GM12892 (cell line): ENCODE measurements at regions not wholly inside any gene's neighbourhood (a gene's known extent, or its start where the extent isn't known, plus 50 kb on each side); places are given as distances from the start of the nearest gene placed in this dataset.

Source experiments
- POLR2A ChIP-seq: IDR thresholded peaks from 2 replicates; pipeline ENCODE4 v1.6.1; 2011; ENCODE audit warnings: low read depth, low read length, control low read depth
- POLR2AphosphoS5 ChIP-seq: IDR thresholded peaks from 2 replicates; pipeline ENCODE4 v1.6.1; 2011; ENCODE audit warnings: low read depth, low read length, control low read depth
- TAF1 ChIP-seq: IDR thresholded peaks from 2 replicates; pipeline ENCODE4 v1.6.1; 2011; ENCODE audit warnings: low read depth, mild to moderate bottlenecking, control low read depth, low read length, borderline replicate concordance

DNA sequence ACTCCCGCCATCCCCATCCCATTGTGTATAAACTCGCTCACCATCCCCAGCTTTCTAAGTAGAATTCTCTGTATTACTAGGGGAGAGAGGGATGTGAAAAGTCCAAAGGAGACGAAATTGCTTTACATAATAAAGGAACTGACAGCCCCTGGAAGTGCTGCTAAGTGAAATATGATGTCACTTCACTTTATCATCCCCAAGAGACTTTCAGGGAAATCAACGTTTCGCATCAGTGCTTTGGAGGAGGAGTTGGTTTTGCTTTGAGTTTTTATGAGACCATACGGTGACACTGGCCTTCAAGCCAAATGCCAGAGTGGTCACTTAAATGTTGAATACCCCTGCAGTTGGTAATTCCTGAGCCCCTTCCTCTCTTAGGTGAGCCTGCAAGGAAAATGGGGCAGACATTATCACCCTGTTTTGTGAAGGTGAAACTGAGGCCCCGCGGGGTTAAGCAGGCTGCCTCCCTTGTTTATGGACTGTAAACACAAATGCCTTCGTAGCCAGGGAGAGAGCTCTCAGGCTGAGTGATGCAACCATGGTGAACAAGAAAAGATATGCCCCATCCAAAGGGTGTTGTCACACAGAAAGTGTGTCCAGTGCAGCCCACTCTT lies 58.4 kb upstream of the KAZN start:
- no peak for TF ChIP-seq TAF1
- TF ChIP-seq POLR2A: no peak
- no peak for TF ChIP-seq POLR2AphosphoS5
